ENCODE measurements at regions not wholly inside any gene's neighbourhood (a gene's known extent, or its start where the extent isn't known, plus 50 kb on each side); places are given as distances from the start of the nearest gene placed in this dataset.

- no peak for TF ChIP-seq GATA2 (IDR thresholded peaks at IDR 0.05; ENCODE audit: low read depth, low read length)
- no peak for TF ChIP-seq GATA3 (IDR thresholded peaks at IDR 0.05; ENCODE audit: low read depth, low read length)
Measured at GRCh38 chr15:24150542-24150941, 463.4 kb upstream of the NDN start.

Measured in SH-SY5Y (cell line).